Mesothelial cell of epicardium (in vitro differentiated cells): ENCODE measurements at regions not wholly inside any gene's neighbourhood (a gene's known extent, or its start where the extent isn't known, plus 50 kb on each side); places are given as distances from the start of the nearest gene placed in this dataset.

Experiments
- DNase-seq, 2 experiments: peaks; one replicate each; pipeline ENCODE4 v3.0.0; 2021; ENCODE audit warnings: low spot score in 2 of 2; ENCODE audit not compliant: unreplicated experiment in 2 of 2
- H3K27ac Mint-ChIP-seq: 2 replicates; pipeline ENCODE4 v1.8.0; 2021; ENCODE audit warnings: mixed read lengths
- H3K27me3 Mint-ChIP-seq: 2 replicates; pipeline ENCODE4 v1.8.0; 2021; ENCODE audit warnings: low read depth, mixed read lengths
- H3K36me3 Mint-ChIP-seq: 2 replicates; pipeline ENCODE4 v1.8.0; 2021; ENCODE audit warnings: mixed read lengths
- H3K4me1 Mint-ChIP-seq: 2 replicates; pipeline ENCODE4 v1.8.0; 2021; ENCODE audit warnings: mixed read lengths
- H3K4me3 Mint-ChIP-seq: 2 replicates; pipeline ENCODE4 v1.8.0; 2021; ENCODE audit warnings: mild to moderate bottlenecking, moderate library complexity, mixed read lengths
- H3K9me3 Mint-ChIP-seq: 2 replicates; pipeline ENCODE4 v1.8.0; 2021; ENCODE audit warnings: mixed read lengths
- CTCF ChIP-seq: fragments of 200-600 bp; sonication (generic); IDR thresholded peaks from one replicate; pipeline ENCODE4 v1.5.0; 2021; ENCODE audit warnings: antibody characterized with exemption; ENCODE audit not compliant: unreplicated experiment

GRCh38 chr11:38143852-38144251 is 1545.8 kb upstream of the RAG2 start:
- no peak for TF ChIP-seq CTCF
- Mint-ChIP-seq H3K36me3 (peaks cover 3% of the 10 kb centered on the region), H3K4me3 (no peak overlapping the region)

GRCh38 chr11:38138972-38139371 is 1540.9 kb upstream of the RAG2 start:
- Mint-ChIP-seq H3K27me3 (no peaks in the 10 kb centered on the region), H3K4me1 (no peaks in the 10 kb centered on the region), H3K9me3 (peaks cover 36% of the 10 kb centered on the region), H3K4me3 (no peak overlapping the region), H3K36me3 (peaks cover 5% of the 10 kb centered on the region), H3K27ac (no peak overlapping the region)
- no peak for TF ChIP-seq CTCF
- no peak for DNase-seq

More at GRCh38 chr11:38143852-38144251, 1545.8 kb upstream of the RAG2 start:
- Mint-ChIP-seq H3K27ac (no peak overlapping the region), H3K27me3 (no peaks in the 10 kb centered on the region), H3K9me3 (peaks cover 31% of the 10 kb centered on the region), H3K4me1 (no peaks in the 10 kb centered on the region)
- DNase-seq = no peak

GRCh38 chr11:38136887-38137286 is 1538.9 kb upstream of the RAG2 start:
- Mint-ChIP-seq H3K9me3 (peaks cover 33% of the 10 kb centered on the region), H3K27ac (no peak overlapping the region), H3K27me3 (no peaks in the 10 kb centered on the region), H3K4me1 (no peaks in the 10 kb centered on the region), H3K4me3 (no peak overlapping the region), H3K36me3 (peaks cover 5% of the 10 kb centered on the region)
- TF ChIP-seq CTCF = no peak
- no peak for DNase-seq

GRCh38 chr11:38131535-38131934 is 1533.5 kb upstream of the RAG2 start:
- Mint-ChIP-seq H3K9me3 (peaks cover 9% of the 10 kb centered on the region), H3K27ac (no peak overlapping the region)

GRCh38 chr11:38130976-38131375 is 1532.9 kb upstream of the RAG2 start:
- TF ChIP-seq CTCF = no peak
- H3K36me3 Mint-ChIP-seq = peaks cover 4% of the 10 kb centered on the region
- H3K27me3 Mint-ChIP-seq = no peaks in the 10 kb centered on the region
- H3K27ac Mint-ChIP-seq = no peak overlapping the region
- H3K9me3 Mint-ChIP-seq = peaks cover 8% of the 10 kb centered on the region
- peaks cover 14% of the 10 kb centered on the region for H3K4me1 Mint-ChIP-seq
- no peak for DNase-seq
- H3K4me3 Mint-ChIP-seq = no peak overlapping the region

More at GRCh38 chr11:38131535-38131934, 1533.5 kb upstream of the RAG2 start:
- TF ChIP-seq CTCF = no peak
- Mint-ChIP-seq H3K27me3 (no peaks in the 10 kb centered on the region), H3K4me1 (peaks cover 11% of the 10 kb centered on the region), H3K36me3 (peaks cover 4% of the 10 kb centered on the region), H3K4me3 (no peak overlapping the region)
- no peak for DNase-seq

GRCh38 chr11:38130514-38130913 is 1532.5 kb upstream of the RAG2 start:
- Mint-ChIP-seq H3K36me3 (peaks cover 4% of the 10 kb centered on the region), H3K9me3 (peaks cover 8% of the 10 kb centered on the region), H3K4me1 (peaks cover 15% of the 10 kb centered on the region), H3K27me3 (no peaks in the 10 kb centered on the region), H3K27ac (no peak overlapping the region), H3K4me3 (no peak overlapping the region)
- no peak for DNase-seq
- no peak for TF ChIP-seq CTCF
